ENCODE measurements at regions not wholly inside any gene's neighbourhood (a gene's known extent, or its start where the extent isn't known, plus 50 kb on each side); places are given as distances from the start of the nearest gene placed in this dataset.
"Not testable (repeated sequence)": the region's sequence is repeated elsewhere in the genome, so short reads cannot be mapped to it uniquely, and the experiment has no call there.

- DNase-seq, result not testable (repeated sequence)
Observed at GRCh38 chr18:12179029-12179428, 75.1 kb upstream of the CIDEA start.

- not testable (repeated sequence) for DNase-seq
Observed at GRCh38 chr18:12179697-12180577, 74.2 kb upstream of the CIDEA start.

- not testable (repeated sequence) for DNase-seq
Observed at GRCh38 chr18:12198797-12199196, 55.4 kb upstream of the CIDEA start.

GRCh38 chr18:12200186-12200585, 54.0 kb upstream of the CIDEA start:
- DNase-seq, result peak in 1 of 2 experiments; percentile 17
